Stimulated activated CD4-positive, alpha-beta T cell treated with anti-CD3 and anti-CD28 coated beads, Interleukin-4, amount 100 ng/mL, for 48 hours (primary cell): ENCODE measurements at regions not wholly inside any gene's neighbourhood (a gene's known extent, or its start where the extent isn't known, plus 50 kb on each side); places are given as distances from the start of the nearest gene placed in this dataset.

Experiments used
- DNase-seq, 2 donors: peaks; one replicate each; pipeline ENCODE4 v3.0.0-alpha.2; 2020; ENCODE audit warnings: low read depth in 2 of 2

DNA sequence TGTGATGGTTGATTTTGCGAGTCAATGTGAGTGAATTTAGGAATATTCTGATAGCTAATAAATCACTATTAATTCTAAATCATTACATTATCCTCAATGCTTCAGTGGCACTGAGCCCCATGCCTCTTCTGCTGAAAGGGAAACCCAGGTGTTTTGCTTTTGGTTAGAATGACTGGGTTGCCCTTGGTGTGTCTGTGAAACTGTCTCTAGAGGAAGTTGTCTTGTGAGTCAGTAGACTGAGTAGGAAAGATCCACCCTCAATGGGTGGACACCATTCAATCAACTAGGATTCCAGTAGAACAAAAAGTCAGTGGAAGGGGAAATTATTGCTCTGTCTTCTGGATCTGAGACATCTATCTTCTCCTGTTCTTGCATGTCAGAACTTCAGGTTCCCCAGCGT is 472.4 kb downstream of the ANKRD7 start:
- DNase-seq = no peak

DNA sequence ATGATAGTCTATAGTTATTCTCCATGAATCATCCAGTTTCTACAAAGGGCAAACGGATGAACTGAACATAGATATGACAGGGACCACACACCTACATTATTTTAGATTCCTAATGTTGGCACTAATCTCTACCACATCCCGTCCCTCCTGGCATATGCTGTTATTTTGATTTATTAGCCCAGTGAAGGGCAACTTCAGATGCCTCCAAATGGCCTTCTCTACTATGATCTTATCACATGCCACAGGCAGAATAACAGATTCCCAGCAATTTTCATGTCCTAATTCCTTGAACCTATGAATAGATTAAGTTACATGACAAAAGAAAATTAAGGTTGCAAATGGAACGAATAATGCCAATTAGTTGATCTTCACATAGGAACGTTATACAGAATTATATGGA is 474.7 kb downstream of the ANKRD7 start:
- DNase-seq = no peak

DNA sequence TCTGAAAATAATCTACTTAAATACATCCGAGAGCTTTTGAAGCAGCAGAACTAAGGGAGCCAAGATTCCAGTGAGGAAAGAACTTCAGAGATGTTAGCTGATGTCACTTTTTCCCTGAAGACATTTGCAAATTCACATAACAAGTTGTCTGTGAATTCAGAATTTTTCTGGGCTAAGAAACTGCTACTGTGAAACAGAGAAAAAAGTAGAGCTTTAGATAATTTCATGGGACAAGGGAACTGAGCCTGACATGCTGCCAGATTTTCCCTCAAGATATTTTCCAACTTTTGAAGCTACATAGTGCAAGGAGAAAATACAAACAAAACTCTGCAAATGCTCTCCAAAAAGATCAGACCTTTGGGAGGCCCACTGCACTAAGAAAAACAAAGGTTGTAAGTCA is 484.2 kb downstream of the ANKRD7 start:
- no peak for DNase-seq

DNA sequence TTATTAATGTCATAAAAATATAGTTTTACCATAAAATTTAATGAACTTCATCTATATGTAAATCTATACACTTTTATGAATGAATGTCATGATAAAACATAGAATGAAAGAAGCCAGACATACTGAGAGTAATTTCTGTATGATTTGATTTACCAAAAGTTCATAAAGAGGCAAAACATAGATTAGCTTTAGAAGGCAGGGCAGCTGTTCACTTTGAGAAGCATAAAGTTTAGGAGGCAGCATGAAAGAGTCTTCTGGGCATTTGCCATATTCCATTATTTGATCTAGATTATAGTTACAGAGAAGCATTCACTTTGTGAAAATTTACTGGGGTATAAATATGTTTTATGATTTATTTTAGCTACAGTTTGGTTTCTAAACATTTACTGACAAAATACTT is 487.2 kb downstream of the ANKRD7 start:
- DNase-seq = no peak

DNA sequence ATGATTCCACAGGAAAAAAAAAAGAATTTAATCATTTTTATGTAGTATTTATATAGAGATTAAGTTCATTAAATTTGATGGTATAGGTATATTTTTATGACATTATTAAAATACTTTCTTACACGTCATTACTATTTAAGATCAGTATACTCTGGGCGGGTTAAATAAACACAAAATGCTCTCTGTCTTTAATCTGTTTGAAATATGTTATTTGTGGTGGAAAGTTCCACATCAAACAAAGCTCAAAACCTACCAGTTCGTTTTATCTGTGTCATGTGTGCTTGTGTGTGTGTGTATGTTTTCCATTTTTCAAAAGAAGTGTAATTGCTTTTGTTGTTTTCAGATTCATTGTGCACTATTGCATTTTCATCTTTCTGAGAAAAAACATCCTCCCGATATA is 488.5 kb downstream of the ANKRD7 start:
- DNase-seq = no peak

DNA sequence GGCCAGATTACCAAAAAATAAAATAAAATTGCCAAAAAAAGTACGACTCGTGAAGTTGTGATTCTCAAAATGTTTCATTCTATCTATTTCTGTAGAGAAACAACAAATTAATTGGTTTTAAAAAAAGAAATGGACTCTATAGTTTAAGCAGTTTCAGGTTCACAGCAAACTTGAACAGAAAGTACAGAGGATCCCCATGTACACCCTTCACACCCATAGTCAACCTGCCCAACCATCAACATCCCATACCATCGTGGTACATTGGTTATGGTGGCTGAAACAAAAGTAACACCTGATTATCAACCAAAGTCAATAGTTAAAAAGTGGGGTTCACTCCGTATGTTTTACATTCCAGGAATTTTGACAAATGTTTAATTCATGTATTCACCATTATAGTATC is 496.1 kb downstream of the ANKRD7 start:
- no peak for DNase-seq

DNA sequence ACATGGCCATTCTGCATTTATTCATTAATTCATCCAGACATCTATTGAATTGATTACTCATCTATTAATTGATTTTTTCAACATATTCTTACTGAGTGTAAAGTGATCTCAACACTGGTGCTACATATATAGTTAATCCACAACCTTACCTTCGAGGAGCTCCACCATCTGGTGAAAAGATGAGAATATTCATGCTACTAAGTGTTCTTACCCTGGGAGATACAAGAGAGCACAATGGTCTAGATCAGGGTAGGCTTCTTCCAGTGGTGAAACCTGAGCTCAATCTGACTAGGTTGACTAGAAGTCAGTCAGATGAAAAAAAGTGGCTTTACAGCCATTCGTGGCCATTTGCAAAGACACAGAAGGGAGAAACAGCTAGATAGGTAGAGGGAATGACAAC is 507.4 kb downstream of the ANKRD7 start:
- DNase-seq = no peak

DNA sequence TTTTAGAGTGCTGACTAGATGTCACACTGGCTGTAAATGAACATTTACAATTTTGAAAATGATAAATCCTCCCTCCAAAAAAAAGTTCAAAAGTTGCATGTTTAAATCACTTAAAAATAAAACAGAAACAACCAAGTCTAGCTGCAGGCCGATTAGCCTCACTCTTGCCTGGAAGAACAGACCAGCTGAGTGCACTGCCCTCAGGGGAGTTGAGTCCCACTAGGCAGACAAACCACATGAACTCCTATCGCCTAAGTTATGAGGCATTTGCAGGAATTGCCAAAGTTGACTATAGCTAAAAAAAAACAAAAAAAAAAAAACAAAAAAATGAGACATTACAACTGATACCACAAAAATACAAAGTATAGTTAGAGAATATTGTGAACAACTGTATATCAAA is 510.0 kb downstream of the ANKRD7 start:
- no peak for DNase-seq

DNA sequence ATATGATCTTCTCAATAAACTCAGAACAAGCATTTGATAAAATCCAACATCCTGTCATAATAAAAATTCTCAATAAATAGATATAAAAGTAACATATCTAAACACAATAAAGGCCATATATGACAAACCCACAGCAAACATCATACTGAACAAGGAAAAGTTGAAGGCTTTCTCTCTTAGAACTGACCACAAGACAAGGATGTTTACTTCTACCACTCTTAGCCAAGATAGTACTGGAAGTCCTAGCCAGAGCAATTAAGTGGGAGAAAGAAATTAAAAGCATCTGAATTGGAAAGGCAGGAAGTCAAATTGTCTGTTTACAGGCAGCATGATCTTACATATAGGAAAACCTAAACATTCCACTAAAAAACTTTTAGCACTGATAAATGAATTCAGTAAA is 510.9 kb downstream of the ANKRD7 start:
- DNase-seq = no peak

DNA sequence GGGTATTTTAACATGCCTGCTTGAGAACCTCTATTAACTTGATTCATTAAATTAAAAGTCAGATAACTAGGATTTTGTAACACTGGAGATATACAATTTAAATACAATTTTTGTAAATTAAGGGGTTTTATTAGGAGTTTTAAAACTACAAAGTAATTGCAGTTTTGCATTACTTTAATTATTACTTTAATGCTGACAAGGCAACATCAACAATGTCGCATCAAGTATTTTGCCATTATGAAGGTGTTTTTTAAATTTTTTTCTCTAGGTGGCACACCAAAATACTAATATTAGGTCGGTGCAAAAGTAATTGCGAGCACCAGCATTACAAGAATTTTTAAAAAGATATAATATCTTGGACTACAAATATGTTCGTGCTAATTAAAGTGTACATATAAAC is 513.4 kb downstream of the ANKRD7 start:
- no peak for DNase-seq

DNA sequence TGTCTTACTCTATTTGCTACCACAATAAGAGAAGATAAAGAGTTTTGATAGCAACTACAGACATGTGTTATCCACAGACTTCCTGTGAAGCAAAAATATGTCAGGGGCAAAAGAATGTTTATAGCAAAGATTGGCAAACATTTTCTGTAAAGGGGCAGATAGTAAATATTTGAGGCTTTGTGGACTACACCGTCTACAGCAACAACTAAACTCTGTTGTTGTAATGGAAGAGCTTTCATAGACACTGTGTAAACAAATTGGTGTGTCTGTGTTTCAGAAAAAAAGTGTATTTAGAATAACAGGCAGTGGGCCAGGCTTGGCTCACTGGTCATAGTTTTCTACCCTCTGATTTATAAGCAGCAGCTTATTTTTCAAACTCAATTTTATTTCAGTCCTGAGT is 521.4 kb downstream of the ANKRD7 start:
- no peak for DNase-seq

DNA sequence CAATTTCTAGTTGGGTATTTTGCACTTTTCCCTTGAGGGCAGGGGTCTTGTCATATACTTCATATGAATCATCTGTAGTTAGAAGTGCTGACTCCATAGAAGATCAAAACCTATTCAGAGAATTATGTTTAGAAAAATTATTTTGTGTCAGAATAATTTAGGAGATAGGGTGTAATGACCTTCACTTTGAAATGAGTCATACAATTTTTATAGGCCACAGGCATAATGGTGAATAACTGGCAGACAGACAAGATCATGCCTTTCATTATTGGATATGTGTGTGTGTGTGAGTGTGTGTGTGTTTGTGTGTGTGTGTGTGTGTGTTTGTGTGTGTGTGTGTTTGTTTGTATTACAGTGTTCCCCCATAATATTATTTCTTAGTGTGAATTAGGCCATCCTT is 523.0 kb downstream of the ANKRD7 start:
- DNase-seq = no peak

DNA sequence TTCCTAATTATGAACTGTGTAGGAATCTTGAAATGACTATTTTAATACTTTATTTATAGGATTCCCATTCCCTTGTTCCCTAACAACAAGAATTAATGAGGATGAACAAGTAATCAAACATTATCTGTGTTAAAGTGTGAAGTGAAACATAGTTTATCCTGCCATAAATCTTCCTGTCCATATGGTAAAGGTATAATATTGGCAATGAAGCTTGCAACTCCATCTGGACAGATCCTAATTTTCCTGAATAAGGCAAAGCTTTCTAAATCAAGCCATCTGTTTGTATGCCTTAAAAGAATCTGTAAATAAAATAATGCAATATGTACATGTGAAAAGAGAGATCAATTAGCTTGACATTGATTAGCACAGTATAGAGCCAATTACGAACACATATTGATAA is 529.0 kb downstream of the ANKRD7 start:
- DNase-seq = no peak

DNA sequence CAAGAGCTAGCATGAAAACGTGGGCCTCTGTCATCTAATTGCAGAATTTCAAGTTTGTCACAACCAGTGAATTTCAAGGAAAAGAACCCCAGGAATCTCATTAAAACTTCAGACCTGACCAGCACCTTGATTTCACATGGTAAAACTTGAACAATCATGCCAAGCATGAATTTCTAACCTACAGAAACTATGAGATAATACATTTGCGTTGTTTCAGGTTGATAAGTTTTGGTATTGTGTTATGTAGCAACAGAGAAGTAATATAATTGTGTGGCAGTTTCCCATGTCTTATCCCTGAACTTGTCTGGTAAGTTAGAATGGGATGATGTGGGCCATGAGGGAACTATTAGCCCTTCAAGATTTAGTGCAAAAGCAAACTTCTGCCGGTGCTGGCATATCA is 530.1 kb downstream of the ANKRD7 start:
- no peak for DNase-seq

DNA sequence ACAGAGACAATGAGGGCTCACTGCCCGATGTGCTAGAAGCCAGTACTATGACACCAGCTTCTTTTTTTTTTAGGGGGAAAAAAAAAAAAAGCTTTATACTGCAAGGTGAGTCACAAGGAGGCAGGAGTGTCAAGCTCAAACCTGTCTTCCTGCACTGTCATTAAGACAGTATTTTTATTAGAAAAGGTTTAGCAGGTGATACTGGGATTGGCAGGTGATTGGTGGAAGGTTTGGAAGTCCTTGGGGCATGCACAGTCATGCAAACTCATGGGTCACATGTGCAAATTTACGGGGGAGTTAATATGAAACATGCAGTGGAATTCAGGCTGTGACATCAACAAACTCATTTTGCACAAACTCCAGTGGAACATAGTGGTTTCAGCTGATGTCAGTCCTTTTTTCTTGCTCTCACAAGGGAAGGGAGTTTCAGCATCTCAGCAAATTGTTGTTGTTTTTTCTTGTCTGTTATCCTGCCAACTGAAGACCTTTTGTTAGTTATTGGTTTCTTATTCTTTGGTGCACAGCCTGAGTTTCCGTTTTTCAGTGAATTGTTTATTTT is 530.6 kb downstream of the ANKRD7 start:
- DNase-seq = no peak

DNA sequence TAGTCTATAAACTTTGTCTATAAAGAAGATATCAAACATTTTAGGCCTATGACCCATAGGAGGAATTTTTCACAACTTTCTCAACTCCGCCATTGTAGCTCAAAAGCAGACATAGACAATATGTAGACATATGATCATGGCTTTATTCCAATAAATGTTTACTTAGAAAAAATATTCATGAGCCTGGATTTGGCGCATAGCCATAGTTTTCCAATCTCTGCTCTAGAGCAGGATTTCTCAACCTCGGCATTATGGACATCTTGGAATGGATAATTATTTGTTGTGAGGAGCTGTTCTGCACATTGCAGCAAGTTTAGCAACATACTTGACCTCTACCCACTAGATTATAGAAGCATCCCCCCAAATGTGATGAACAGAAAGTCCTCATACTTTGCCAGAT is 532.6 kb downstream of the ANKRD7 start:
- DNase-seq = no peak

DNA sequence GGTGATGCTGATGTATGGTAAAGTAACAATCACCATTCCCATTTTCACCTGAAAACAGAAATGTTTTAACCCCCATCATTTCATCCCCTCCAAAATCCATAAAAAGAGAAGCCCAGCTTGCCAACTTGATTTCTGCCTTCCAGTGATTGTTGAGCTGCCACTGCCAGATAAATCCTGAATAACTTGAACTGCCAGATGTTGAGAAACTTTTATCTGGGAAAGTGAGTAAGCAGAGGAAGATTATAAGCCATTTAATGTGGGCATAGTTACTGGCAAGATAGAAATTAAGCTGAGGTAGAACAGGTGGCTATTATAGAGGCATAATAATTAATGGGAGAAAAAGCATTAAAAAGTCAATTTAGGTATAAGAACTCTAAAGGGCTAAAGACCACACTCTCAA is 534.1 kb downstream of the ANKRD7 start:
- DNase-seq = no peak

DNA sequence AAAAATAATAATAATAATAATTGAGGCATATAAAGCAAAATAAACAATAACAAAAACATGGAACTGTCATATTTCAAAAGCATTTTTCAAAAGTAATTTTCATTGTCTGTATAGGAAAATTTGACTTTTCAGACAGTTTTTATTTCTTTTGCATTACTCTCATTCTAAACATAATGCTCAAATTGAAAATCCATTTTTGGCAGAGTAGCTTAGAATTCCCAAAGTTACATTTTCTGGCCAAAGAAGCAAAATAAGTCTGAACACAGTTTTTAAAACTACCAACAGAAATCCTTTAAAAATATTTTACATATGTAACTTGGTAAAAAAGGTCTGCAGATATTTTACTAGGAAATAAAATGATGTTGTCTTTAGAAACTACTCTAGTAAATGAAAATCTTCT is 535.4 kb downstream of the ANKRD7 start:
- DNase-seq = no peak

DNA sequence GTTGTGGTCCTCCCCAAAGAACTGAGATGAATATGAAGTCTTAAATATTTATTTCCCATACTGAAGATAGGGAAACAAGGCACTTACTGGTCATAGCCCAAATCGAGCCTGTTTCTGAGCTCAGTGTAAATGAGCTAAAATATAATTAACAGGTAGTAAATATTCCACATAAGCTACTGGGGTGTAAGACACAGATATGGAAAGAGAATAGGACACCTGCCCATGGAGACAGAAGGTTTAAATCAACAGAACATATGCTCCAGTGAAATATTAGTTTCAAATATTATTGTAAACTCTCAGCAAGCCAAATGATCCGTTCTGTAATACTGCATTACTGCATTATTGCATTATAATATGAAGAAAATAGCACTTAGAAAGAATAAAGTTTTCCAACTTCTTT is 537.9 kb downstream of the ANKRD7 start:
- no peak for DNase-seq

DNA sequence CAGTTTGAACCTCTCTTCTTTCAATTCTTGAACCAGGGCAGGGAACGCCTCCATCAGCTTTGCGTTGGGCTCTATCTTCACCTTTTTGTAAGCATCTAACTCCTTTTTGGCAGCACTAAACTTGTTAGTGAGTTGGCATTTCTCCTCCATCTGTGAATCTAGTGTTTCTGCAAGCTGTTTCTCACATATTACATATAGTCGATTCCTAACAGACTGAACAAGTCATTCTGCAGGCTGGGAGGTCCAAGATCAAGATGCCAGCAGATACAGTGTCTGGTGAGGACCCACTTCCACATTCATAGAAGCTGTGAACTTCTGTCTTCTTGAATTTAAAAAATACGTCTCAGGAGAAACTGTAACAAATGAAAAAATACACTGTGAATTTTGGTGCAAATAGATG is 539.7 kb downstream of the ANKRD7 start:
- no peak for DNase-seq

DNA sequence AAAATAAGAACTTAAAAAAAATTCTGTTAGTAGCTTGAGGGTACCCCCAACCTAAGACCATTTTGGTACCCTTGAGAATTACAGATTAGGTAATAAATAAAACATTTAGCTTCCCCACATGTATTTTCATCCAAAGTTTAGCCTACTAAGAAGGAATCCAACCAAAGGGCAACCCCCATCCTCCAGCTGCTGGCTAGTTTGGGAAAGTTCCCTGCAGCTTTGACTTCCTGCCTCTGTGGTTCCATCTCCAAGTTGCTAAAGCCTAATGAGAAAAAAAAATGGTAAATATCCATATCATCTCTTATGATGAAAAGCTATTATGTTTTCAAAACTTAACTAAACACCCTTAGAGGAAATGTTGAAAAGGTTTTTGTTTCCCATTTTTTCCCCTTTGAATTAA is 547.2 kb downstream of the ANKRD7 start:
- DNase-seq = no peak

DNA sequence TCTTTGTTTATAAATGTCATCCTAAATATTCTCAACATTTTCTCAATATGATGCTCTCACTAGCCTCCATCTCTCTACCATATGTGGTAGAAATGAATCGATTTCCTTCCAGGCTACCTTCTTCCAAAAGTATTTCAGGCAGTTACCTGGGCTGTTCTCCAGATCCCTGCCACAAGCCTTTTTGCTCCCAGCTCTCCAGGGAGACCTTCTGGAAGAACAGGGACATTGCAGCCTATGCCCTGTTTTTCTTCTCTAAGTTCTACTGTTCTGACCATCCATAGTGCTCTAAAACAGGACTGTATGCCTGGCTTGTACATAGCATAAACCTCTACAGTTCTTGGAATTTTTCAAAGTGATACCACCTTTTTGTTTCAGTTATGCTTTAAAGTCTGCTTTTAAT is 552.8 kb downstream of the ANKRD7 start:
- no peak for DNase-seq

DNA sequence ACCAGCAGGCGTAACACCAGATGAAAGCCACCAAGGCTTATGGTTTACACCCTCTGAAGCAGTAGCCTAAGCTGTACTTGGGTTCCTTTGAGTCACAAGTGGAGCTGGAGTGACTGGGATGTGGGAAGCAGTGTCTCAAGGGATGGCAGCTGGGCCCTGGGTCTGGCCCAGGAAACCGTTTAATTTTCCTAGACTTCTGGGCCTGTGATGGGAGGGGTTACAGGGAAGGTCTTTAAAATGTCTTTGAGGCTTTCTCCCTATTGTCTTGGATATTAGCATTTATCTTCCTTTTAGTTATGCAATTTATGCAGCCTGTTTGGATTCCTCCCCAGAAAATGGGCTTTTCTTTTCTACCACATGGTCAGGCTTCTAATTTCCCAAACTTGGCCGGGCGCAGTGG is 568.2 kb downstream of the ANKRD7 start:
- DNase-seq = no peak

DNA sequence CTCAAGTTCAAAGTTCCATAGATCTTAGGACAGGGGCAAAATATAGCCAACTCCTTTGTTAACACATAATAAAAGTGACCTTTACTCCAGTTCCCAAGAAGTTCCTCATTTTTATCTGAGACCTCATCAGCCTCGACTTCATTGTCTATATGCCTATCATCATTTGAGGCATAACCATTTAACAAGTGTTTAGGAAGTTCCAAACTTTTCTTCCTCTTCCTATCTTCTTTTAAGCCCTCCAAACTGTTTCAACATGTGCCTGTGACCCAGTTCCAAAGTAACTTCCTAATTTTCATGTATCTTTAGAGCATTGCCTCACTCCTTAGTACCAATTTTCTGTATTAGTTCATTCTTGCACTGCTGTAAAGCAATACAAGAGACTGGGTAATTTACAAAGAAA is 569.1 kb downstream of the ANKRD7 start:
- no peak for DNase-seq

DNA sequence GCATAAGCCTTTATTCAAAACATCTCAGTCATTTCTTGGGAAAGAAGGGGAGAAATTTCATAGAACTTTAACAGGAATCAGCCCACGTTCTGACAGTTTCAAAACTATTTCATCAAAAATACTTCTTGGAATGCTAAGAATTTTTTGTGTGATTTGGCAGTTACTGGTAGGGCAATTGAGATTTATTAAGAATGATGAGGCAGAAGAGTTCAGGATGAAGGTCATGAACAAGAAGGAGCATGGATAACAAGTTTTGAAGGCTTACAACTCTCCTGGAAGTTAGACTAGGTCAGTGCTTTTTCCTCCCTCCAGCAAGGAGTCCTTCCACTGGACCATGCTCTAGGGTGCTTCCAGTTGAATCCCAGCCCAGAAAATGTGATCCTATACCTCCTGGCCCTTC is 569.9 kb downstream of the ANKRD7 start:
- no peak for DNase-seq
